Cardiac septum (tissue), 1 donor: ENCODE measurements at regions not wholly inside any gene's neighbourhood (a gene's known extent, or its start where the extent isn't known, plus 50 kb on each side); places are given as distances from the start of the nearest gene placed in this dataset.
"Not testable (repeated sequence)": the region's sequence is repeated elsewhere in the genome, so short reads cannot be mapped to it uniquely, and the experiment has no call there.

Experiments used
- DNase-seq: peaks from one replicate; pipeline ENCODE4 v3.0.0-alpha.2; 2020; ENCODE audit warnings: low spot score
- intact Hi-C: fragments of 100-400 bp; cut with DNase I; formaldehyde crosslinking; loops from one replicate; pipeline ENCODE4 v1.14.0; 2022
- donor health status: DM: no; HTN: no; CAD: no.

DNA sequence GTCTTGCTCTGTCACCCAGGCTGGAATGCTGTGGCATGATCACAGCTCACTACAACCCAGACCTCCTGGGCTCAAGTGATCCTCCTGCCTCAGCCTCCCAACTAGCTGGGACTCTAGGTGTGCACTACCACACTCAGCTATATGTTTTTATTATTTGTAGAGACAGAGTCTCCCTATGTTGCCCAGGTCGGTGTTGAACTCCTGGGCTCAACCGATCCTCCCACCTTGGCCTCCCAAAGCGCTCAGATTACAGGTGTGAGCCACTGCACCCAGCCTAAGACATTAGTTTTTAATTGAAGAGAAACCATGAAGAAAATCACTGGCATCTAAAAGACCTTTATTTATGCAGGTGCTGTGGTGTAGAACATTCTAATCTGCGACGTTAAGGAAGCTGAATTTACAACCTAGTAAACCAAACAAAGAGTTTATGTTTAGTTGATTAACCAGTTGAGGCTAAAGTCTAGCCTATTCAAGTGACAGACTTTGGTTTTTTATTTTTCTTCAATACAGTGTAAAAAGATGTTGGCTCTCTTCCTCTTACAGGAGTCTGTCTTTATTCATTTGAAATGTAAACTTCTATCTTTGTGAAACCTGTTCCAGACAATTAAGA, 52.5 kb upstream of the NBL1 start:
- DNase-seq, result no peak
- intact Hi-C loops, result loop anchor here (10.0 kb wide), 1 partner anchor 107 kb away; the partner anchor contains the start of gene CAPZB

DNA sequence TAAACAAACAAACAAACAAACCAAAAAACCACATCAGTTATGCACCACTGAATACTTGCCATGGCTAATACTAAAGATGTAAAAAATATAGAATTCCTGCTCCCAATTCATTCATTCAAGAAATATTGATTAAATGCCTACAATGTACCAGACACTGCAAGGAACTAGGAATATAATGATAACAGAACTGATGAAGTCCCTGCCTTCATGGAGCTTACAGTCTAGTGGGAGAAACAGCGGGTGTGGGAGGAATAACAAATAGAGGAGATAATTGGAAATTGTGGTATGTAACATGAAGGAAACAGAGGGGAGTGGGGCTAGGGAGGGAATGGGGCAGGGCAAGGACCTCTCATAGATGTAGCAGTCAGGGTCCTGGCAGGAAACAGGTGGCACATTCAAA, 58.6 kb upstream of the NBL1 start:
- DNase-seq, result no peak
- intact Hi-C loops, result no loop called here

DNA sequence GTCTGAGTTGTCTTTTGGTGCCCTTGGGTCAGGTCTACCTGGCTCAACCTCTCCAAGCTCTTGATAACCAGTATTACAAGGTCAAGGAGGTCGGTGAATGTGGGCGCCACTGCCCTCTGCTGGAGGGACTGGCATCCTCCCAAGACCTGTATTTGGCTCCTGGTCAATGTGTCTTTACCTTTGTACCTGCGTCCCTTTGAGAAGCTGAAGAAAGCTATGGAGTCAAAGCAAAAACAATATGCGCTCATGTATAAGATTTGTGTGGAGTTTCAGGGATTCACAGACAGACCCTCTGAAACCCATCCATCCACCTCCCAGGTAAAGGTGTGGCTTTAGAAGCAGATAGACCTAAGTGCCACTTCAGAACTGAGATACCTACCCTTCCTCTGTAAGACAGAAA, 61.8 kb upstream of the NBL1 start:
- DNase-seq, result peak; percentile 79
- intact Hi-C loops, result loop anchor here (5.0 kb wide), 1 partner anchor 190 kb away; no protein-coding TSS in a partner anchor

DNA sequence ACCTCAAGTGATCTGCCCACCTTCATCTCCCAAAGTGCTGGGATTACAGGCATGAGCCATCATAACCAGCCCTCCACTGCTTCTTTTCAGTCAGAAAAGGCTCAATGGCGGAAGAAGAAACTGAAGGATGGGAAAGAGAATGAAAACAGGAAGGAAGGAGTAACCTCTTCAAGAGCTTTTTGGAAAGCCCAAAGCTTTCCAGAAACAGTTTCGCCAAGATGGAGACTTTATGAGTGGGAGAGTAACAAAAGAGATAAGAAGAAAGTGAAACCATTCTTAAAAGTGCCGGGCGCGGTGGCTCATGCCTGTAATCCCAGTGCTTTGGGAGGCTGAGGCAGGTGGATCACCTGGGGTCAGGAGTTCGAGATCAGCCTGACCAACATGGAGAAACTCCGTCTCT, 62.7 kb upstream of the NBL1 start:
- DNase-seq, result no peak
- intact Hi-C loops, result loop anchor here (5.0 kb wide), 1 partner anchor 189 kb away; no protein-coding TSS in a partner anchor

DNA sequence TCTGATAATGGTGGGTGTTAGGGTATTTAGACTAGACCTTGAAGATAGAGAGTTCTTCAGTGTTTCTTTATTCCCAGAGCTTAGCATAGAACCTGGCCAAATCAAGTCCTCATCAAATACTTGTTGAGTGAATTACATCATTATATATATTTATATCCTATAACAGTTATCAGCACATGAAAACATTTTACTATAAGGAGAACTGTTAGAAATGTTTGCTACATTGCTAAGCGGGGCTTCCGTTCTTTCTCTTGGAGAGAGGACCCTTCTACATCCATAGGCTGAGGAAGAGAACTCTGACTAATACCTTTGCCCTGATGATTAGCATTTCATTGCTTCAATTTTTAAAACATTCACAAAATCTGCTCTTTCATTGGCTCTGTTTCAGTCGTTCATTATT, 66.5 kb upstream of the NBL1 start:
- intact Hi-C loops, result no loop called here

DNA sequence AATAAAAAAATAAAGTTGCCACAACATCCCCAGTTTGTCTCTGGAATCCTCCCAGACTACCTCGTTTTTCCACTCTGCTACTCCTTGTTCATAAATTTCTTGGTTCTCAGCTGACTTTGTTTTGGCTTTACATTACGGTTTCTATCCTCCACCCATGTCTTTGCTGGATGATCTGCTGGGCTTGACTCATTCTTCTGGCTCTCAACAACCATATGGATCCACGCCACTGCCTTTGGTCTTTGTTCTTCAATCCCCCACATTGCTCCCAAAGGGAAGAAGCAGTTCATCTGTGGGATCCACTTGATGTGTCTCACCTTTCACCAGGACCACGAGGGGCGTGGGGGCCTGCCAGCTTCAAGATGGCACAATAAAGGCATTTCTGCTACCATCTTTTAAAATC, 67.1 kb upstream of the NBL1 start:
- intact Hi-C loops, result no loop called here
- no peak for DNase-seq

More for the DNA sequence above, 66.5 kb upstream of the NBL1 start:
- DNase-seq, result no peak

DNA sequence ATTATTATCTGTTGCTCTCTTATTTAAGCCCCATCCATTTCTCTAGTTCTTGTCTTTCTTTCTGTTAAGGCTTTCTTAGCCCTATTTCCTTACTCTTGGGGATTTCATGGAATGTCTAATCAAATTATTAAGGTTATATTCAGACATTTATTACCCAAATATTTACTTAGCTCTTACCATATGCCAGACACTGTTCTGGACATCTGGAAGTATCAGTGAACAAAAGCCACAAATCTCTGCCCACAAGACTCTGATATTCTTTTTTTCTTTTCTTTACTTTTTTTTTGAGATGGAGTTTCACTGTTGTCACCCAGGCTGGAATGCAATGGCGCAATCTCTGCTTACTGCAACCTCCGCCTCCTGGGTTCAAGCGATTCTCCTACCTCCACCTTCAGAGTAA, 74.3 kb upstream of the NBL1 start:
- intact Hi-C loops, result no loop called here
- no peak for DNase-seq

DNA sequence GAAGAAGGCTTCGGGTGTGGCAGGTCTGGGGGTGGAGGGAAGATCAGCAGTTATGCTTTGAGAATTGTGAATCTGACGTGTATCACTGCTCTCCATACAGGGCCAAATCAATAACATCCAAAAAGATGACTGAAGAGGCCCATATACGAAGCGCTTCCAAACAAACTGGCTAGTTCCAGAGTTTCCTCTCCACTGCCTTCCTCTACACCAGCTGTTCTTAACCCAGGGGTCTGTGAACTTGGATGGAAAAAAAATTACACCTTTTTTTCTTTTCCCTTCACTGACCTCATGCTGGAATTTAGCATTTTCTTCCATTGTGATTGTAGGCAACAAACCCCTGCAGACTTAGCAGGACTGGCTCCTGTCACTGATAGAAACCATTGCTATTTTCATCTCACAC, 77.1 kb upstream of the NBL1 start:
- no peak for DNase-seq
- intact Hi-C loops, result no loop called here

DNA sequence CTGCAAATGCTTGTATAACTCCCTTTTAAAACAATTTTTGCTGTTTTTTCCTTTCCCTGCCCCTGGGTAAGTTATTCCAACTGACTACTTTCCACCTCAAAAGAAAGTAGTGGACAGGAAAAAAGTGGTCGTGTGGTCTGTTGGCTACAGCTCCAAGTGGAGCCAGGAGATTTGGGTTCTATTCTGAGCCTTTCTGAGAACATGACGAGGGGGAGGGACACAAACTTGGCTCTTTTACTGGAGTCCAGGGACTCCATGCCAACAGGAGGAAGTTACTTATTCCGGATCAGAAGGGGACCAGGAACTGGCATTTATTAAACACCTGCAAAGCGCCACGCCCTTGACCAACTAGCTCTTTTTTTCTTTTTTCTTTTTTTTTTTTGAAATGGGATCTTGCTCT, 79.0 kb upstream of the CAPZB start:
- intact Hi-C loops, result loop anchor here (5.0 kb wide), 1 partner anchor 83 kb away; no protein-coding TSS in a partner anchor
- DNase-seq, result no peak

DNA sequence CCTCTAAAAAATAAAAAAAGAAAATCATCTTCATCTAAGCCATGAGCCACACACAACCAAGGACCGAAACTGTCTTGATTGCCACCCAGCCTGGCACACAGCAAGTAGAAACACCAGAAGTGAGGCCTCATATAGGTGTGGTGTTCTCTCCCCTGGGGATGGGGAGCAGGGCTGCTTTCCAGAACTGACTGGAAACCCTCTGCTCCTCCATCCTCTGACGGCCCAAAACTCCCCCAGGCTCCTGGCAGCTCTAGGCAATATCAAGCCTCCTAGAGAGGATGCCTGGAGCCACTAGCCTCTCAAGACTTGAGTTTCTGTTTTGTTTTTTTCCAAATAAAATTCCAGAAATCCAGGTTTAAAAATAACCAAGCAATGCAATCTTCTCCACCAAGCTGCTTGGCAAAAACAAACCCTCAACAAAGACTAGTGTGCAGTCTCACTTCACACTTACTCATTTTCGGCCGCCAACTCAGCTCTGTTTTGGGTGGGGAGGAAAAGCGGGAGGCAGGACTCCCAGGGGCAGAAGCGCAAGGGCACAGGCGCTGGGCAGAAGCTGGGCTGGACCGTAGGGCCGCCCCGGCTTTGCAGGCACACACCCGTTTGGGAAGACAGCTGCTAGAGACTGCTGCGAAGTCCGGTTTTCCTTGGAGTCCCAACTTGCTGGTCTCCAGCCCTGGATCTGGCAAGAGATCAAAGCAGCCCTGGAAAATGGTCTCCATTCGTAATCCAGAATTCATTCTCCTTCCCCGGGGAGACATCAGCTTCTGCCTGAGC, 78.2 kb upstream of the CAPZB start:
- peak; percentile 76 for DNase-seq
- intact Hi-C loops, result loop anchor here (5.0 kb wide), 1 partner anchor 84 kb away; no protein-coding TSS in a partner anchor

DNA sequence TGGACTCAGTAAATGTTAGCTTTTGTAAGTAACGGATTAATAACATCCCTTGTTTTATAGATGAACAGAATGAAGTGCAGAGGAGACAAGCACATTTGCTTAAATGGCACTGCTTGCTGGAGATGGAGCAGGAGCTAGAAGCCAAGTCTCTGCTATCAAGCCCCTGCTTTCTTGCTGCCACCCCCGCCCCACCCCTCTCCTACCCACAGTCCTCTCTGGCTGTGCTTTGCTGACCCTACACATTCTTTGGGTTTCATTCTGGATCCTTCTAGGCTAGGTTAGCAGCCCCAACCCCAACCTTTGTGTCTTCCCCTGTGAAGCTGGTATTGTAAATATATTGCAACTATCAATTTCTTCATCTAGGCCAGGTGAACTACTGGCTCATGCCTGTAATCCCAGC, 77.5 kb upstream of the CAPZB start:
- intact Hi-C loops, result loop anchor here (5.0 kb wide), 1 partner anchor 84 kb away; no protein-coding TSS in a partner anchor

DNA sequence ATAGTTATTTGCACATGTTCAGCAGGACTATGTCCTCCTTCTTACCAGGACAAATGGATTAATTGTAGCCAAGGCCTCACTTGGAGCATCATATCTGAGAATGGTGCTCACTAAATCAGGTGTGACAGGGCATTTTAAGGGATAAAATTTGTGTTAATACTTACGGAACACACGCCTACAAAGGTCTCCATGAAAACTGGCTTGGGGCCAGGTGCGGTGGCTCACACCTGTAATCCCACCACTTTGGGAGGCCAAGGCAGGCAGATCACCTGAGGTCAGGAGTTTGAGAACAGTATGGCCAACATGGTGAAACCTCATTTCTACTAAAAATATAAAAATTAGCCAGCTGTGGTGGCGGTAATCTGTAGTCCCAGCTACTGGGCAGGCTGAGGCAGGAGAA, 75.1 kb upstream of the CAPZB start:
- intact Hi-C loops, result loop anchor here (5.0 kb wide), 1 partner anchor 87 kb away; no protein-coding TSS in a partner anchor
- DNase-seq, result no peak

More for the DNA sequence above, 77.5 kb upstream of the CAPZB start:
- DNase-seq, result no peak

DNA sequence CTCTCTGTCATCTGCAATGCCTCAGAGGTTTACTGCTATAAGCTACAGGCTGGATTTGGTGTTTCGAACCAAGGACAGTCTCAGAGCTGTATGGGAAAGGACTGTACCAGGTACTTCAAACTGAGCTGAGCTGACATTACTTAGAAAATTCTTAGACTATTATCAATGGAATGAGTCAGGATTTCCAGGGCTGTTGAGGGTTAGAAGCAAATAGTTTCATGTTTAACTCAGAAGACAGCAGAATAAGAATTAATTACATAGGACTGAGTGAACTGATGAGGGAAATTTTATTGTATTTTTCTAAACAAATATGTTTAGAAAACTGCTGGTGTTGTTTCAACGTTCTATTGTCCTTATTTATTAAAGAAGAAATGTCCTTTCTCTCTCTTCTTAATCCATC, 74.3 kb upstream of the CAPZB start:
- intact Hi-C loops, result loop anchor here (5.0 kb wide), 1 partner anchor 88 kb away; no protein-coding TSS in a partner anchor
- DNase-seq, result no peak

DNA sequence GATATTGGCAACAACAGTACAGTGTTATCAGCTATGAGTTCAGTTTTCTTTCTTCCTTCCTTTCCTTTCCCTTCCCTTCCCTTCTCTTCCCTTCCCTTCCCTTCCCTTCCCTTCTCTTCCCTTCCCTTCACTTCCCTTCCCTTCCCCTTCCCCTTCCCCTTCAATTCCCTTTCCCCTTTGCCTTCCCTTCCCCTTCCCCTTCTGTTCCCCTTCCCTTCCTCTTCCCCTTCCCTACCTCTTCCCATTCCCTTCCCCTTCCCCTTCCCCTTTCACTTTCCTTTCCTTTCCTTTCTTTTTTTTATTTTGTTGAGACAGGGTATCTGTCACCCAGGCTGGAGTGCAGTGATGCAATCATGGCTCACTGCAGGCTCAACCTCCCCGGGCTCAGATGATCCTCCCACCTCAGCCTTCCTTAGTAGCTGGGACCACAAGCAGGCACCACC, 72.3 kb upstream of the CAPZB start:
- intact Hi-C loops, result no loop called here
- DNase-seq, result no peak

DNA sequence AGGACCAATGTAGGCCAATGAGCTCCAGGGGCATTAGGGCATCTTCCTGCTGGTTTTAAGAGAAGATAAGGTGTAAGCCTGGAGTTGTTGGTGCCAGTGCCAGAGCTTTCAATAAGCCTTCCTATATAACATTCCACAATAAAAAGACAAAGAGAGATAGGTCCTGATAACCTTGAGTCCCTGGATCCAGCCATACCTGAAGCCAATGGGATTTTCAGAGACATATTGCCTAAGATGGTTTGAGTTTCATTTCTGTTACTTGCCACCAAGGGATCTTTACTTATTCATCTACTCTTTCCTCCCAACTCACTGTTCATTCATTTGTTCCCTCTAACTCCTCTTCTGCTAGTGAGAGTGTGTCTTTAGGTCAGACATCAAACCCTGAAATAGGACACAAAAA, 68.8 kb upstream of the CAPZB start:
- intact Hi-C loops, result no loop called here
- no peak for DNase-seq

DNA sequence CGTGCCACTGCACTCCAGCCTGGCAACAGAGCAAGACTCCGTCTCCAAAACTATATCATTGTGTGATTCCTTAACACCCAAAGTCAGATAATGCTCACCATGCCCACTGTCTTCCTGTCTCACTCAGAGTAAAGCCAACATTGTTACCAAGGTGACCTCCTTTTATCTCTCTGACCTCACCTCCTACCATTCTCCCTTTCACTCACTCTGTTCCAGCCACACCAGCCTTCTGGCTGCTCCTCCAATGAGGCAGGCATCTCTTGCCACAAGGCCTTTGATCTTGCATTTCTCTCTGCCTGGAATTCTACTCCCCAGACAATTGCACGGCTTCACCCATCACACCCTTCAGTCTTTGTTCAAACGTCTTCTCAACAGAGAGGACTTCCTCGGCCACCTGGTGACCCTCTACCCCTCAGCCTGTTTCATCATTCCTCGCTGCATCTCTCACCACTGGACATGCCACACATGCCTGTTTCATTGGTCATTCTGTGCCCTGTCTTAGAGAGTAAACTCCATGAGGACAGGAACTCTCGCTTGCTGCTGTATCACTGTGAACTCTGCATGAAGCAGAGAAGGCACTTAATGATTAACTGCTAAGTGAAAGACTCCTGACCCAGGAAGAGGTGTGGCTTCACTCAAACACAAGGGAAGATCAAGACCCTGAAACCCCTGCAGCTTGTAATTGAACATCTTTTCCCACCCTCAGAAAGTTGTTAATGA, 67.1 kb upstream of the CAPZB start:
- DNase-seq, result no peak
- intact Hi-C loops, result no loop called here

DNA sequence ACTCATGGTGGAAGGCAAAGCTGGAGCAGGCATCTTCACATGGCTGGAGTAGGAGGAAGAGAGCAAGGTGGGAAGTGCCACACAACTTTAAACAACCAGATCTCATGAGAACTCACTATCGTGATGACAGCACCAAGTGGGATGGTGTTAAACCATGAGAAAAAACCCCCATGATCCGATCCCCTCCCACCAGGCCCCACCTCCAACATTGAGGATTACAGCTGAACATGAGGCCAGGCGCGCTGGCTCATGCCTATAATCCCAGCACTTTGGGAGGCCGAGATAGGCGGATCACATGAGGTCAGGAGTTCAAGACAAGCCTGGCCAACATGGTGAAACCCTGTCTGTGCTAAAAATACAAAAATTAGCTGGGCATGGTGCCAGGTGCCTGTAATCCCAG, 66.5 kb upstream of the CAPZB start:
- intact Hi-C loops, DNase-seq: not testable (repeated sequence)

DNA sequence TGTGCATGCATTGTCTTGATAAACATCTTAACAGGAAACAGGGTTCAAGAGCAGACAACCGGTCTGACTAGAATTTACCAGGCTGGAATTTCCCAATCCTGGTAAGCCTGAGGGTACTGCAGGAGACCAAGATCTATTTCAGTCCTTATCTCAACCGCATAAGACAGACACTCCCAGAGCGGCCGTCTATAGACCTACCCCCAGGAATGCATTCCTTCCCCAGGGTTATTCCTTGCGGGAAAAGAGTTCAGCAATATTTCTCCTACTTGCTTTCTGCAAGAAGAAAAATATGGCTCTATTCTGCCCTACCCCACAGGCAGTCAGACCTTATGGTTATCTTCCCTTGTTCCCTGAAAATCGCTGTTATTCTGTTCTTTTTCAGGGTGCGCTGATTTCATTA, 65.1 kb upstream of the CAPZB start:
- intact Hi-C loops, DNase-seq: not testable (repeated sequence)

DNA sequence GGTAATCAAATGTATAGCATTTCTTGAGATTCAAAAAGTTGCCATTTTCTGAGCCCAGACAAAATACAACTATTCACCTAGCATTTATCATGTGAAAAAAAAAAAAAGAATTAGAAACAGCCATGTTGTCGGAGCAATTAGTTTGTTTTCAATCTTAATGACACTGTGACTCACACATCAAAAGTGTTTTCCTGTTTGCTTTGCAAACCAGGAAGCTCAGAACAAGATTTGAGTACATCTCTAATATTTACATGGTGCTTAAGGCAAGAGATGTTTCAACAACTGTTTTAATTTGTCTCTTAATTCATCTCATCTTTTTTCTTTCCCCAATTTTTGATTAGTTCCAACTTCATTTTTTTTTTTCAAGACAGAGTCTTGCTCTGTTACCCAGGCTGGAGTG, 62.5 kb upstream of the CAPZB start:
- no peak for DNase-seq
- intact Hi-C loops, result no loop called here

DNA sequence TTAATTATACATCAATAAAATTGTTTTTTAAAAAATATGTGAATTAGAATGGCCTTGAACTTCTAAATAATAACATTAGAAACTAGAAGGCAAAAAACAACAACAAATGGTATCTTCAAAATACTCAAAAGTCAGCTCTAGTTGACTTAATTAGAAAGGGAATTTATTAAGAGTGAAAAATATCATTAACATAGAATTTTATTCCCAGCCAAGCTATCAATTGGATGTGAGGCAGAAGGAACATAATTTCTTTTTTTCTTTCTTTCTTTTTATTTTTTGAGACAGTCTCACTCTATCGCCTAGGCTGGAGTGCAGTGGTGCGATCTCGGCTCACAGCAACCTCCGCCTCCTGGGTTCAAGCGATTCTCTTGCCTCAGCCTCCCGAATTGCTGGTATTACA, 51.2 kb upstream of the CAPZB start:
- no peak for DNase-seq
- intact Hi-C loops, result no loop called here
